ENCODE measurements at regions not wholly inside any gene's neighbourhood (a gene's known extent, or its start where the extent isn't known, plus 50 kb on each side); places are given as distances from the start of the nearest gene placed in this dataset.

DNA sequence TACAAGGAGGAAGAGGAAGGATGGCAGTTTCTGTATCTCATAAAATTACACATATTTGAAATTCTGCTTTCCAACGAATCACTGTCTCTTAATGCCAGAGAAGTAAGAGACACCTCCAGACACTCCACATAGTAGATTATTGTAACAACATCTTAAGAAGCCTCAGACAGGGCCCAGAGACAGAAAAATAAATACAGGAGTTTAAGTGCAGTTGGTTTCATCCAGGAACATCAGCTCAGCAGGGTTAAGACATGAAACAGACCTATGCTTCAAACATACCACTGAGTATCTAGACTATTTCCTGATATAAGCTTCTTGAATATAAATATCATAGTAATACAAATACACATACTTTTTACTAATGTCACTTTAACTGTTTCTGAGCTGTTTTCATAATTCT is 290.3 kb downstream of the ADAMTS20 start:
- H3K36me3 ChIP-seq (ENCODE audit: control insufficient read depth in 1 of 2, insufficient read depth in 2 of 2, low read length in 2 of 2) = no peaks in the 10 kb centered on the region
- H2AFZ ChIP-seq (ENCODE audit: low read depth, low read length, poor library complexity, severe bottlenecking) = no peak overlapping the region
- DNase-seq (ENCODE audit: low read depth, low spot score) (no peak), ATAC-seq (no peak)
- ChIA-PET POLR2A (no interaction called here), RAD21 (ENCODE audit: low non-redundant PET in 1 of 2, low total read pairs in 2 of 2, uncharacterized antibody in 2 of 2, unreplicated experiment in 2 of 2) (no interaction called here), CTCF (interaction anchor here (1.4 kb wide), 1 partner anchor 21 kb away, joined by 3 read pairs; no protein-coding TSS in a partner anchor)
- no peaks in the 10 kb centered on the region for H3K27me3 ChIP-seq (ENCODE audit: insufficient read depth, low read length)
- no peaks in the 10 kb centered on the region for H3K9me2 ChIP-seq (ENCODE audit: insufficient read depth)
- H3K9ac ChIP-seq (ENCODE audit: low read length) = no peak overlapping the region
- no peaks in the 10 kb centered on the region for H3K4me1 ChIP-seq (ENCODE audit: control insufficient read depth in 1 of 2, insufficient read depth in 2 of 2, low read length in 2 of 2)
- BruUV-seq (replicated peaks) = no TSS peak
- H4K20me1 ChIP-seq (ENCODE audit: insufficient read depth) = no peaks in the 10 kb centered on the region
- H3K9me3 ChIP-seq (ENCODE audit: control insufficient read depth in 1 of 2, insufficient read depth in 1 of 2, low read depth in 1 of 2, low read length in 2 of 2) = no peaks in the 10 kb centered on the region
- H3K27ac ChIP-seq (ENCODE audit: low read depth, low read length) = no peak overlapping the region
- H3K4me3 ChIP-seq (replicated peaks in 1 of 2; ENCODE audit: low read depth in 1 of 2, low read length in 2 of 2) = no peak overlapping the region
- TF ChIP-seq EZH2phosphoT487 (IDR thresholded peaks at IDR 0.05; ENCODE audit: borderline replicate concordance) = no peak
- TF ChIP-seq POLR2AphosphoS5 (IDR thresholded peaks at IDR 0.05; ENCODE audit: low read depth, low read length) = no peak
- TF ChIP-seq, protein P1, sequence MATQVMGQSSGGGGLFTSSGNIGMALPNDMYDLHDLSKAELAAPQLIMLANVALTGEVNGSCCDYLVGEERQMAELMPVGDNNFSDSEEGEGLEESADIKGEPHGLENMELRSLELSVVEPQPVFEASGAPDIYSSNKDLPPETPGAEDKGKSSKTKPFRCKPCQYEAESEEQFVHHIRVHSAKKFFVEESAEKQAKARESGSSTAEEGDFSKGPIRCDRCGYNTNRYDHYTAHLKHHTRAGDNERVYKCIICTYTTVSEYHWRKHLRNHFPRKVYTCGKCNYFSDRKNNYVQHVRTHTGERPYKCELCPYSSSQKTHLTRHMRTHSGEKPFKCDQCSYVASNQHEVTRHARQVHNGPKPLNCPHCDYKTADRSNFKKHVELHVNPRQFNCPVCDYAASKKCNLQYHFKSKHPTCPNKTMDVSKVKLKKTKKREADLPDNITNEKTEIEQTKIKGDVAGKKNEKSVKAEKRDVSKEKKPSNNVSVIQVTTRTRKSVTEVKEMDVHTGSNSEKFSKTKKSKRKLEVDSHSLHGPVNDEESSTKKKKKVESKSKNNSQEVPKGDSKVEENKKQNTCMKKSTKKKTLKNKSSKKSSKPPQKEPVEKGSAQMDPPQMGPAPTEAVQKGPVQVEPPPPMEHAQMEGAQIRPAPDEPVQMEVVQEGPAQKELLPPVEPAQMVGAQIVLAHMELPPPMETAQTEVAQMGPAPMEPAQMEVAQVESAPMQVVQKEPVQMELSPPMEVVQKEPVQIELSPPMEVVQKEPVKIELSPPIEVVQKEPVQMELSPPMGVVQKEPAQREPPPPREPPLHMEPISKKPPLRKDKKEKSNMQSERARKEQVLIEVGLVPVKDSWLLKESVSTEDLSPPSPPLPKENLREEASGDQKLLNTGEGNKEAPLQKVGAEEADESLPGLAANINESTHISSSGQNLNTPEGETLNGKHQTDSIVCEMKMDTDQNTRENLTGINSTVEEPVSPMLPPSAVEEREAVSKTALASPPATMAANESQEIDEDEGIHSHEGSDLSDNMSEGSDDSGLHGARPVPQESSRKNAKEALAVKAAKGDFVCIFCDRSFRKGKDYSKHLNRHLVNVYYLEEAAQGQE (IDR thresholded peaks at IDR 0.05; ENCODE audit: low read depth) = no peak
- no peak for TF ChIP-seq FOSL1 (IDR thresholded peaks at IDR 0.05; ENCODE audit: low read depth)
- TF ChIP-seq CTCF (IDR thresholded peaks at IDR 0.05 in 2 of 3, conservative IDR thresholded peaks at IDR 0.05 in 1 of 3; ENCODE audit: borderline replicate concordance in 1 of 3, insufficient read depth in 1 of 3, low read depth in 2 of 3, low read length in 2 of 3) = no peak
- no peak for TF ChIP-seq SIN3A (IDR thresholded peaks at IDR 0.05; ENCODE audit: low read depth)
- no peak for TF ChIP-seq TCF7L2 (IDR thresholded peaks at IDR 0.05; ENCODE audit: borderline replicate concordance, extremely low read depth, insufficient read depth, insufficient read length)
- intact Hi-C loops (cut with micrococcal nuclease) = no loop called here
- H3K4me2 ChIP-seq (ENCODE audit: low read length) = no peak overlapping the region
- no peaks in the 10 kb centered on the region for H3K79me2 ChIP-seq (ENCODE audit: insufficient read depth, low read length)
